SK-N-SH (cell line): ENCODE measurements at regions not wholly inside any gene's neighbourhood (a gene's known extent, or its start where the extent isn't known, plus 50 kb on each side); places are given as distances from the start of the nearest gene placed in this dataset.

ENCODE experiments used
- CTCF ChIA-PET: fragments of 300-600, 350-600 bp; formaldehyde crosslinking; extraction: SDS; loops from one replicate; lab custom pipeline; 2021; lab: Yijun Ruan, JAX
- POLR2A ChIA-PET: fragments of 350-600 bp; sonication (Branson Sonifier 250); formaldehyde crosslinking; extraction: SDS; loops from one replicate; lab custom pipeline; 2020; ENCODE audit warnings: antibody characterized with exemption, inconsistent platforms; lab: Yijun Ruan, JAX
- DNase-seq: peaks from one replicate; pipeline ENCODE4 v3.0.0; 2012
- H2AFZ ChIP-seq: fragments of 200-600 bp; sonication (generic); 2 replicates; pipeline ENCODE4 v1.8.1; 2016; ENCODE audit warnings: antibody characterized with exemption, mild to moderate bottlenecking, low read depth
- H3F3A ChIP-seq: fragments of 200-600 bp; sonication (generic); replicated peaks from 2 replicates; pipeline ENCODE3; 2016; ENCODE audit warnings: antibody characterized with exemption, mild to moderate bottlenecking; ENCODE audit not compliant: insufficient read depth
- H3K27ac ChIP-seq, 2 experiments: fragments of 200-500 bp in 1 of 2; fragments of 200-600 bp in 1 of 2; sonication (Bioruptor generic) in 1 of 2; sonication (generic), shearing (Covaris generic) in 1 of 2; 2 replicates each; pipeline versions ENCODE4 v1.5.1 to v1.6.1; 2014 to 2016; ENCODE audit warnings: low read depth in 2 of 2, inconsistent platforms in 1 of 2, low read length in 1 of 2, mild to moderate bottlenecking in 1 of 2, mixed read lengths in 1 of 2
- H3K27me3 ChIP-seq: fragments of 200-600 bp; sonication (generic), shearing (Covaris generic); 2 replicates; pipeline ENCODE4 v1.6.1; 2016; ENCODE audit warnings: mixed run types; ENCODE audit not compliant: insufficient read depth
- H3K36me3 ChIP-seq, 2 experiments: fragments of 200-500 bp in 1 of 2; fragments of 200-600 bp in 1 of 2; sonication (Bioruptor generic) in 1 of 2; sonication (generic) in 1 of 2; replicated peaks in 1 of 2; 2 replicates each; pipeline versions ENCODE3 to v1.5.1; 2014 to 2016; ENCODE audit warnings: low read length in 1 of 2, mild to moderate bottlenecking in 1 of 2; ENCODE audit not compliant: insufficient read depth in 2 of 2, control insufficient read depth in 1 of 2
- H3K4me1 ChIP-seq, 2 experiments: fragments of 200-500 bp in 1 of 2; fragments of 200-600 bp in 1 of 2; sonication (Bioruptor generic) in 1 of 2; sonication (generic), shearing (Covaris generic) in 1 of 2; 2 replicates each; pipeline versions ENCODE4 v1.5.1 to v1.6.1; 2014 to 2016; ENCODE audit warnings: low read depth in 1 of 2, low read length in 1 of 2, mixed run types in 1 of 2; ENCODE audit not compliant: insufficient read depth in 2 of 2, control insufficient read depth in 1 of 2
- H3K4me2 ChIP-seq: fragments of 200-600 bp; sonication (generic), shearing (Covaris generic); 2 replicates; pipeline ENCODE4 v1.6.1; 2017; ENCODE audit warnings: mixed run types
- H3K4me3 ChIP-seq, 2 experiments: fragments of 200-500 bp in 1 of 2; fragments of 200-600 bp in 1 of 2; sonication (Bioruptor generic) in 1 of 2; sonication (generic), shearing (Covaris generic) in 1 of 2; 2 replicates each; pipeline versions ENCODE4 v1.5.1 to v1.8.1; 2014 to 2016; ENCODE audit warnings: low read depth in 2 of 2, inconsistent platforms in 1 of 2, low read length in 1 of 2, mild to moderate bottlenecking in 1 of 2, mixed read lengths in 1 of 2, moderate library complexity in 1 of 2
- H3K79me2 ChIP-seq: fragments of 200-600 bp; sonication (generic); 2 replicates; pipeline ENCODE4 v1.8.1; 2017; ENCODE audit warnings: mild to moderate bottlenecking; ENCODE audit not compliant: insufficient read depth
- H3K9ac ChIP-seq: fragments of 200-600 bp; sonication (generic); 2 replicates; pipeline ENCODE4 v1.6.1; 2017; ENCODE audit warnings: mixed run types
- H3K9me2 ChIP-seq: fragments of 200-600 bp; sonication (generic); 2 replicates; pipeline ENCODE4 v1.6.1; 2017; ENCODE audit warnings: mixed run types
- H3K9me3 ChIP-seq: fragments of 200-600 bp; sonication (generic); 2 replicates; pipeline ENCODE4 v1.6.1; 2017; ENCODE audit warnings: mixed run types, mild to moderate bottlenecking, moderate library complexity
- H4K20me1 ChIP-seq: fragments of 200-600 bp; sonication (generic); 2 replicates; pipeline ENCODE4 v1.6.1; 2017; ENCODE audit warnings: mild to moderate bottlenecking, mixed run types; ENCODE audit not compliant: insufficient read depth
- CHD2 ChIP-seq: fragments of 150-350 bp; IDR thresholded peaks from 2 replicates; pipeline ENCODE4 v1.6.1; 2018; ENCODE audit warnings: low read length; ENCODE audit not compliant: partially characterized antibody
- GABPA ChIP-seq: IDR thresholded peaks from 2 replicates; pipeline ENCODE4 v1.4.0; 2012; ENCODE audit warnings: low read depth, mild to moderate bottlenecking
- IRF3 ChIP-seq: fragments of 150-350 bp; IDR thresholded peaks from 2 replicates; pipeline ENCODE4 v1.6.1; 2016; ENCODE audit warnings: mild to moderate bottlenecking, low read depth, low read length
- JUND ChIP-seq: IDR thresholded peaks from 2 replicates; pipeline ENCODE4 v1.4.0; 2012
- MAX ChIP-seq: IDR thresholded peaks from 2 replicates; pipeline ENCODE4 v1.4.0; 2012; ENCODE audit warnings: low read depth
- MXI1 ChIP-seq: IDR thresholded peaks from 2 replicates; pipeline ENCODE4 v1.6.1; 2012; ENCODE audit warnings: mild to moderate bottlenecking, low read depth, low read length, improper control_type of control experiment
- NFIC ChIP-seq: IDR thresholded peaks from 2 replicates; pipeline ENCODE4 v1.4.0; 2012; ENCODE audit warnings: borderline replicate concordance
- NRF1 ChIP-seq: IDR thresholded peaks from 2 replicates; pipeline ENCODE4 v1.6.1; 2012; ENCODE audit warnings: low read depth, mild to moderate bottlenecking, low read length
- POLR2AphosphoS5 ChIP-seq: IDR thresholded peaks from 2 replicates; pipeline ENCODE4 v1.6.1; 2012; ENCODE audit warnings: low read depth, low read length
- RCOR1 ChIP-seq: fragments of 150-350 bp; IDR thresholded peaks from 2 replicates; pipeline ENCODE4 v1.6.1; 2017; ENCODE audit warnings: antibody characterized with exemption, low read length
- REST ChIP-seq: IDR thresholded peaks from 2 replicates; pipeline ENCODE4 v1.6.1; 2012; ENCODE audit warnings: mild to moderate bottlenecking, low read depth, low read length, moderate library complexity
- SIN3A ChIP-seq: IDR thresholded peaks from 2 replicates; pipeline ENCODE4 v1.6.1; 2012; ENCODE audit warnings: low read depth, mild to moderate bottlenecking, low read length, moderate library complexity, borderline replicate concordance
- SMC3 ChIP-seq: IDR thresholded peaks from 2 replicates; pipeline ENCODE4 v1.6.1; 2012; ENCODE audit warnings: low read depth, low read length, improper control_type of control experiment
- TAF1 ChIP-seq: IDR thresholded peaks from 2 replicates; pipeline ENCODE4 v1.6.1; 2012; ENCODE audit warnings: low read depth, mild to moderate bottlenecking, low read length, moderate library complexity, borderline replicate concordance
- TCF12 ChIP-seq: IDR thresholded peaks from 2 replicates; pipeline ENCODE4 v1.4.0; 2012
- TEAD4 ChIP-seq: IDR thresholded peaks from 2 replicates; pipeline ENCODE4 v1.4.0; 2012; ENCODE audit warnings: mild to moderate bottlenecking, borderline replicate concordance; ENCODE audit not compliant: insufficient read depth
- ZBTB33 ChIP-seq: IDR thresholded peaks from 2 replicates; pipeline ENCODE4 v1.4.0; 2012; ENCODE audit warnings: low read depth, borderline replicate concordance
- whole genome bisulfite sequencing: methylation state at CpG from one replicate; pipeline ENCODE4 v1.1.6; 2017; ENCODE audit warnings: low lambda C conversion rate; 5-methylcytosine and 5-hydroxymethylcytosine counted together
- TF ChIP-seq, protein P1 (sequence below): fragments of 150-350 bp; IDR thresholded peaks from 2 replicates; pipeline ENCODE4 v1.6.1; 2017; ENCODE audit warnings: antibody characterized with exemption, low read length, low read depth, borderline replicate concordance
- TF ChIP-seq, protein P2 (sequence below): IDR thresholded peaks from 2 replicates; pipeline ENCODE4 v1.4.0; 2012; ENCODE audit warnings: low read depth, borderline replicate concordance

- no peak overlapping the region for H3K4me3 ChIP-seq
- H2AFZ ChIP-seq = no peak overlapping the region
- TF ChIP-seq RCOR1 (no peak), CHD2 (no peak), MXI1 (no peak), POLR2AphosphoS5 (no peak), TCF12 (no peak), SMC3 (no peak)
- TF ChIP-seq, all 33 proteins: peak for 0
- no peaks in the 10 kb centered on the region for H3K9me2 ChIP-seq
- no peaks in the 10 kb centered on the region for H4K20me1 ChIP-seq
- peaks cover 7% of the 10 kb centered on the region for H3K27me3 ChIP-seq
- H3K4me2 ChIP-seq = no peak overlapping the region
- CTCF ChIA-PET = no interaction called here
- H3K79me2 ChIP-seq = no peaks in the 10 kb centered on the region
- no peaks in the 10 kb centered on the region for H3K36me3 ChIP-seq
- H3F3A ChIP-seq = no peaks in the 10 kb centered on the region
- no peaks in the 10 kb centered on the region for H3K9me3 ChIP-seq
- WGBS = 30% methylated on average over 1 of the region's 1 CpG
- H3K4me1 ChIP-seq = peaks cover 0 to 5% of the 10 kb centered on the region in 2 experiments; a peak in 1 of 4 replicates
- DNase-seq = no peak
- no peak overlapping the region for H3K9ac ChIP-seq
- POLR2A ChIA-PET = no interaction called here
- no peak overlapping the region for H3K27ac ChIP-seq
Observed at GRCh38 chr18:24923138-24923537, 428.8 kb downstream of the ZNF521 start.

GRCh38 chr18:24924066-24924716, 427.8 kb downstream of the ZNF521 start:
- POLR2A ChIA-PET = no interaction called here
- Histone ChIP-seq H3K4me3 (no peak overlapping the region), H3K27me3 (no peaks in the 10 kb centered on the region; the same call in 1 of the 2 replicates), H3K9me3 (no peaks in the 10 kb centered on the region), H4K20me1 (no peaks in the 10 kb centered on the region), H3K9me2 (no peaks in the 10 kb centered on the region), H3F3A (no peaks in the 10 kb centered on the region), H3K27ac (no peak overlapping the region), H3K4me1 (no peaks in the 10 kb centered on the region), H2AFZ (no peak overlapping the region), H3K79me2 (no peaks in the 10 kb centered on the region), H3K36me3 (no peaks in the 10 kb centered on the region), H3K4me2 (no peak overlapping the region), H3K9ac (no peak overlapping the region)
- DNase-seq = no peak
- CTCF ChIA-PET = no interaction called here
- 55% methylated on average over 12 of the region's 12 CpGs for WGBS
- TF ChIP-seq SIN3A = no peak
- no peak for TF ChIP-seq TAF1
- TF ChIP-seq MAX = no peak
- no peak for TF ChIP-seq MXI1
- TF ChIP-seq RCOR1 = no peak
- TF ChIP-seq GABPA = no peak
- no peak for TF ChIP-seq IRF3
- TF ChIP-seq NRF1 = no peak
- TF ChIP-seq NFIC = no peak
- TF ChIP-seq REST = no peak
- TF ChIP-seq, protein P1, sequence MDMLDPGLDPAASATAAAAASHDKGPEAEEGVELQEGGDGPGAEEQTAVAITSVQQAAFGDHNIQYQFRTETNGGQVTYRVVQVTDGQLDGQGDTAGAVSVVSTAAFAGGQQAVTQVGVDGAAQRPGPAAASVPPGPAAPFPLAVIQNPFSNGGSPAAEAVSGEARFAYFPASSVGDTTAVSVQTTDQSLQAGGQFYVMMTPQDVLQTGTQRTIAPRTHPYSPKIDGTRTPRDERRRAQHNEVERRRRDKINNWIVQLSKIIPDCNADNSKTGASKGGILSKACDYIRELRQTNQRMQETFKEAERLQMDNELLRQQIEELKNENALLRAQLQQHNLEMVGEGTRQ = no peak
- no peak for TF ChIP-seq TEAD4
- TF ChIP-seq JUND = no peak
- TF ChIP-seq ZBTB33 = no peak
- TF ChIP-seq, protein P2, sequence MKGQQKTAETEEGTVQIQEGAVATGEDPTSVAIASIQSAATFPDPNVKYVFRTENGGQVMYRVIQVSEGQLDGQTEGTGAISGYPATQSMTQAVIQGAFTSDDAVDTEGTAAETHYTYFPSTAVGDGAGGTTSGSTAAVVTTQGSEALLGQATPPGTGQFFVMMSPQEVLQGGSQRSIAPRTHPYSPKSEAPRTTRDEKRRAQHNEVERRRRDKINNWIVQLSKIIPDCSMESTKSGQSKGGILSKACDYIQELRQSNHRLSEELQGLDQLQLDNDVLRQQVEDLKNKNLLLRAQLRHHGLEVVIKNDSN = no peak
